ENCODE measurements at regions not wholly inside any gene's neighbourhood (a gene's known extent, or its start where the extent isn't known, plus 50 kb on each side); places are given as distances from the start of the nearest gene placed in this dataset.

DNA sequence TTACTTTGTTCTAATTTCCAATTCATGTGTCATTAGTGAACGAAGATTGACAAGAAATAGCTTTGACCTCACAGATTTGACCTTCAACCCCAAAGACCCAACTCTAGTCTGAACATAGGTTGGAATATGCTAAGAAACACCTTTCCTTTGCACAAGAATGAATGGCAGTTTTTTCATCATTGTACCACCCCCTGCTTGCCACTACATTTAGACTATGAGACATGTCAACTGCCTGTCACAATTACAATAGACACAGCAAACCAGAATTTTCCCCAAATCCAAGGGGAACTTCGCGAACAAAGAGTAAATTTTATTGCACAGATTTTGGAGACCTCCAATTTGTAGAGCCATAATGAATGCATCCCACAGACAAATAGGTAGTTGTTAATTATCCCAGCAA is 535.4 kb downstream of the PRKD1 start:
- no peak for DNase-seq (ENCODE audit: low read depth in 1 of 2, low spot score in 1 of 2)
- no peak overlapping the region for H3K4me2 ChIP-seq
- FAIRE-seq: no peak
- WGBS (ENCODE audit: missing lambda C conversion rate): 17% methylated on average over 3 of the region's 3 CpGs
- H3K4me1 ChIP-seq: no peaks in the 10 kb centered on the region
- CTCF ChIA-PET: no interaction called here
- POLR2A ChIA-PET: no interaction called here
- no peak overlapping the region for H3K4me3 ChIP-seq
- no peak for ATAC-seq
- H3K27ac ChIP-seq: no peak overlapping the region
- TF ChIP-seq, protein P1, sequence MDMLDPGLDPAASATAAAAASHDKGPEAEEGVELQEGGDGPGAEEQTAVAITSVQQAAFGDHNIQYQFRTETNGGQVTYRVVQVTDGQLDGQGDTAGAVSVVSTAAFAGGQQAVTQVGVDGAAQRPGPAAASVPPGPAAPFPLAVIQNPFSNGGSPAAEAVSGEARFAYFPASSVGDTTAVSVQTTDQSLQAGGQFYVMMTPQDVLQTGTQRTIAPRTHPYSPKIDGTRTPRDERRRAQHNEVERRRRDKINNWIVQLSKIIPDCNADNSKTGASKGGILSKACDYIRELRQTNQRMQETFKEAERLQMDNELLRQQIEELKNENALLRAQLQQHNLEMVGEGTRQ (IDR thresholded peaks at IDR 0.05): no peak
- TF ChIP-seq HEYL (CRISPR knock-in tag; IDR thresholded peaks at IDR 0.05) (no peak), KDM1A (IDR thresholded peaks at IDR 0.05; ENCODE audit: low read depth) (no peak), CHD4 (IDR thresholded peaks at IDR 0.05; ENCODE audit: borderline replicate concordance) (no peak), CEBPB (IDR thresholded peaks at IDR 0.05) (no peak), ZFP36 (IDR thresholded peaks at IDR 0.05; ENCODE audit: borderline replicate concordance, partially characterized antibody) (no peak), MYC (IDR thresholded peaks at IDR 0.05; ENCODE audit: borderline replicate concordance, low read length) (no peak), RFX5 (IDR thresholded peaks at IDR 0.05) (no peak), TFCP2L1 (CRISPR knock-in tag; IDR thresholded peaks at IDR 0.05) (no peak)
- TF ChIP-seq, protein P2, sequence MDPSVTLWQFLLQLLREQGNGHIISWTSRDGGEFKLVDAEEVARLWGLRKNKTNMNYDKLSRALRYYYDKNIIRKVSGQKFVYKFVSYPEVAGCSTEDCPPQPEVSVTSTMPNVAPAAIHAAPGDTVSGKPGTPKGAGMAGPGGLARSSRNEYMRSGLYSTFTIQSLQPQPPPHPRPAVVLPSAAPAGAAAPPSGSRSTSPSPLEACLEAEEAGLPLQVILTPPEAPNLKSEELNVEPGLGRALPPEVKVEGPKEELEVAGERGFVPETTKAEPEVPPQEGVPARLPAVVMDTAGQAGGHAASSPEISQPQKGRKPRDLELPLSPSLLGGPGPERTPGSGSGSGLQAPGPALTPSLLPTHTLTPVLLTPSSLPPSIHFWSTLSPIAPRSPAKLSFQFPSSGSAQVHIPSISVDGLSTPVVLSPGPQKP (IDR thresholded peaks at IDR 0.05; ENCODE audit: low read depth, low read length): no peak
- TF ChIP-seq, protein P3, sequence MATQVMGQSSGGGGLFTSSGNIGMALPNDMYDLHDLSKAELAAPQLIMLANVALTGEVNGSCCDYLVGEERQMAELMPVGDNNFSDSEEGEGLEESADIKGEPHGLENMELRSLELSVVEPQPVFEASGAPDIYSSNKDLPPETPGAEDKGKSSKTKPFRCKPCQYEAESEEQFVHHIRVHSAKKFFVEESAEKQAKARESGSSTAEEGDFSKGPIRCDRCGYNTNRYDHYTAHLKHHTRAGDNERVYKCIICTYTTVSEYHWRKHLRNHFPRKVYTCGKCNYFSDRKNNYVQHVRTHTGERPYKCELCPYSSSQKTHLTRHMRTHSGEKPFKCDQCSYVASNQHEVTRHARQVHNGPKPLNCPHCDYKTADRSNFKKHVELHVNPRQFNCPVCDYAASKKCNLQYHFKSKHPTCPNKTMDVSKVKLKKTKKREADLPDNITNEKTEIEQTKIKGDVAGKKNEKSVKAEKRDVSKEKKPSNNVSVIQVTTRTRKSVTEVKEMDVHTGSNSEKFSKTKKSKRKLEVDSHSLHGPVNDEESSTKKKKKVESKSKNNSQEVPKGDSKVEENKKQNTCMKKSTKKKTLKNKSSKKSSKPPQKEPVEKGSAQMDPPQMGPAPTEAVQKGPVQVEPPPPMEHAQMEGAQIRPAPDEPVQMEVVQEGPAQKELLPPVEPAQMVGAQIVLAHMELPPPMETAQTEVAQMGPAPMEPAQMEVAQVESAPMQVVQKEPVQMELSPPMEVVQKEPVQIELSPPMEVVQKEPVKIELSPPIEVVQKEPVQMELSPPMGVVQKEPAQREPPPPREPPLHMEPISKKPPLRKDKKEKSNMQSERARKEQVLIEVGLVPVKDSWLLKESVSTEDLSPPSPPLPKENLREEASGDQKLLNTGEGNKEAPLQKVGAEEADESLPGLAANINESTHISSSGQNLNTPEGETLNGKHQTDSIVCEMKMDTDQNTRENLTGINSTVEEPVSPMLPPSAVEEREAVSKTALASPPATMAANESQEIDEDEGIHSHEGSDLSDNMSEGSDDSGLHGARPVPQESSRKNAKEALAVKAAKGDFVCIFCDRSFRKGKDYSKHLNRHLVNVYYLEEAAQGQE (IDR thresholded peaks at IDR 0.05): no peak
- no peaks in the 10 kb centered on the region for H3K9me3 ChIP-seq

DNA sequence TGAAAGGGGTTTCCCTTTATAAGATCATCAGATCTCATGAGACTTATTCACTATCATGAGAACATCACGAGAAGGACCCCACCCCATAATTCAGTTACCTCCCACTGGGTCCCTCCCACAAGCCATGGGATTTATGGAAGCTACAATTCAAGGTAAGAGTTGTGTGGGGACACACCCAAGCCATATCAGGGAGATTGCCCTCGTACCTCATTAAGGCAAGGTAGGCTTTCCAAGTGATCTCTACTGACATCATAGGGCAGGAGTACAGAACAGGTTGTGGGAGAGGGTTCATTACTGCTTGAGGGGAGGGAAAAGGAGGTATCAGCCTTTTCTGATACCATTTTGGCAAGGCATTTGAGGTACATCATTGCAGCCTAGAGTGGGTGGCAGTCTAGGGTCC is 524.6 kb downstream of the PRKD1 start:
- H3K4me3 ChIP-seq: no peak overlapping the region
- no peaks in the 10 kb centered on the region for H3K4me1 ChIP-seq
- TF ChIP-seq CHD4 (IDR thresholded peaks at IDR 0.05; ENCODE audit: borderline replicate concordance) (no peak), RNF2 (IDR thresholded peaks at IDR 0.05; ENCODE audit: borderline replicate concordance, low read depth) (no peak), JUN (IDR thresholded peaks at IDR 0.05) (no peak), TFCP2L1 (CRISPR knock-in tag; IDR thresholded peaks at IDR 0.05) (no peak), TP53 (CRISPR knock-in tag; IDR thresholded peaks at IDR 0.05) (no peak), POLR2A (IDR thresholded peaks at IDR 0.05; ENCODE audit: low read length) (no peak), CHD2 (IDR thresholded peaks at IDR 0.05; ENCODE audit: low read length, partially characterized antibody) (no peak), ZNF302 (CRISPR knock-in tag; IDR thresholded peaks at IDR 0.05) (no peak), NFE2L2 (conservative IDR thresholded peaks at IDR 0.05; ENCODE audit: low read length) (no peak), CEBPB (IDR thresholded peaks at IDR 0.05) (no peak), FOSB (CRISPR knock-in tag; IDR thresholded peaks at IDR 0.05) (no peak), RAD21 (conservative IDR thresholded peaks at IDR 0.05 in 1 of 2, IDR thresholded peaks at IDR 0.05 in 1 of 2) (no peak), ZC3H11A (IDR thresholded peaks at IDR 0.05) (no peak)
- TF ChIP-seq, protein P4, sequence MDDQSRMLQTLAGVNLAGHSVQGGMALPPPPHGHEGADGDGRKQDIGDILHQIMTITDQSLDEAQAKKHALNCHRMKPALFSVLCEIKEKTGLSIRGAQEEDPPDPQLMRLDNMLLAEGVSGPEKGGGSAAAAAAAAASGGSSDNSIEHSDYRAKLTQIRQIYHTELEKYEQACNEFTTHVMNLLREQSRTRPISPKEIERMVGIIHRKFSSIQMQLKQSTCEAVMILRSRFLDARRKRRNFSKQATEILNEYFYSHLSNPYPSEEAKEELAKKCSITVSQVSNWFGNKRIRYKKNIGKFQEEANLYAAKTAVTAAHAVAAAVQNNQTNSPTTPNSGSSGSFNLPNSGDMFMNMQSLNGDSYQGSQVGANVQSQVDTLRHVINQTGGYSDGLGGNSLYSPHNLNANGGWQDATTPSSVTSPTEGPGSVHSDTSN (IDR thresholded peaks at IDR 0.05): no peak
- DNase-seq (ENCODE audit: low read depth in 1 of 2, low spot score in 1 of 2): no peak
- no peak for FAIRE-seq
- ChIA-PET CTCF (no interaction called here), POLR2A (no interaction called here)
- no peak for ATAC-seq
- no peaks in the 10 kb centered on the region for H3K9me3 ChIP-seq
- no peak overlapping the region for H3K4me2 ChIP-seq
- WGBS (ENCODE audit: missing lambda C conversion rate): 0% methylated on average over 2 of the region's 2 CpGs
- H3K27ac ChIP-seq: no peak overlapping the region

Measured in A549 (cell line).